Stimulated activated memory B cell treated with anti-CD40 and anti-IgM and Interleukin-4, amounts not matched to agents 10 μg/mL and 1 μg/mL and 100 μg/mL, for 72 hours (primary cell): ENCODE measurements at regions not wholly inside any gene's neighbourhood (a gene's known extent, or its start where the extent isn't known, plus 50 kb on each side); places are given as distances from the start of the nearest gene placed in this dataset.

Source experiments
- ATAC-seq: fragments of 150-1000 bp; cut with Tn5 transposase; 2 replicates; pipeline ENCODE4 v1.10.0; 2021
- H3K27ac Mint-ChIP-seq: one replicate; pipeline ENCODE4 v1.8.0; 2022; ENCODE audit warnings: mild to moderate bottlenecking, mixed read lengths
- H3K27me3 Mint-ChIP-seq: one replicate; pipeline ENCODE4 v1.8.0; 2022; ENCODE audit warnings: mixed read lengths
- H3K36me3 Mint-ChIP-seq: one replicate; pipeline ENCODE4 v1.8.0; 2022; ENCODE audit warnings: mixed read lengths
- H3K4me1 Mint-ChIP-seq: one replicate; pipeline ENCODE4 v1.8.0; 2022; ENCODE audit warnings: mixed read lengths
- H3K4me3 Mint-ChIP-seq: one replicate; pipeline ENCODE4 v1.8.0; 2022; ENCODE audit warnings: mild to moderate bottlenecking, moderate library complexity, mixed read lengths
- H3K9me3 Mint-ChIP-seq: one replicate; pipeline ENCODE4 v1.8.0; 2022; ENCODE audit warnings: mixed read lengths

- no peak overlapping the region for H3K4me3 Mint-ChIP-seq
- H3K9me3 Mint-ChIP-seq = peaks cover 8% of the 10 kb centered on the region
- H3K27me3 Mint-ChIP-seq = no peaks in the 10 kb centered on the region
- H3K4me1 Mint-ChIP-seq = no peaks in the 10 kb centered on the region
- no peak for ATAC-seq
- no peak overlapping the region for H3K27ac Mint-ChIP-seq
- no peaks in the 10 kb centered on the region for H3K36me3 Mint-ChIP-seq
Observed at GRCh38 chr2:117118994-117119393, 695.5 kb upstream of the DDX18 start.

- Mint-ChIP-seq H3K4me1 (no peaks in the 10 kb centered on the region), H3K36me3 (no peaks in the 10 kb centered on the region), H3K27me3 (no peaks in the 10 kb centered on the region), H3K27ac (no peak overlapping the region), H3K9me3 (peaks cover 2% of the 10 kb centered on the region), H3K4me3 (no peak overlapping the region)
- no peak for ATAC-seq
Observed at GRCh38 chr2:117123362-117123761, 691.1 kb upstream of the DDX18 start.

GRCh38 chr2:117126656-117127055, 687.8 kb upstream of the DDX18 start:
- H3K9me3 Mint-ChIP-seq = peaks cover 4% of the 10 kb centered on the region
- no peak overlapping the region for H3K4me3 Mint-ChIP-seq
- ATAC-seq = no peak
- H3K4me1 Mint-ChIP-seq = no peaks in the 10 kb centered on the region
- H3K27me3 Mint-ChIP-seq = no peaks in the 10 kb centered on the region
- no peak overlapping the region for H3K27ac Mint-ChIP-seq
- H3K36me3 Mint-ChIP-seq = no peaks in the 10 kb centered on the region

- H3K36me3 Mint-ChIP-seq = no peaks in the 10 kb centered on the region
- H3K4me3 Mint-ChIP-seq = no peak overlapping the region
- H3K27ac Mint-ChIP-seq = no peak overlapping the region
- peaks cover 4% of the 10 kb centered on the region for H3K9me3 Mint-ChIP-seq
- H3K27me3 Mint-ChIP-seq = no peaks in the 10 kb centered on the region
- ATAC-seq = no peak
- H3K4me1 Mint-ChIP-seq = no peaks in the 10 kb centered on the region
Observed at GRCh38 chr2:117127680-117128079, 686.8 kb upstream of the DDX18 start.

GRCh38 chr2:117128461-117128860, 686.0 kb upstream of the DDX18 start:
- no peaks in the 10 kb centered on the region for H3K36me3 Mint-ChIP-seq
- no peaks in the 10 kb centered on the region for H3K27me3 Mint-ChIP-seq
- no peaks in the 10 kb centered on the region for H3K4me1 Mint-ChIP-seq
- ATAC-seq = peak; percentile 12
- H3K4me3 Mint-ChIP-seq = no peak overlapping the region
- H3K9me3 Mint-ChIP-seq = peaks cover 4% of the 10 kb centered on the region
- no peak overlapping the region for H3K27ac Mint-ChIP-seq

- Mint-ChIP-seq H3K27ac (no peak overlapping the region), H3K27me3 (no peaks in the 10 kb centered on the region), H3K36me3 (no peaks in the 10 kb centered on the region), H3K4me1 (no peaks in the 10 kb centered on the region), H3K4me3 (no peak overlapping the region), H3K9me3 (no peaks in the 10 kb centered on the region)
- ATAC-seq = no peak
Observed at GRCh38 chr2:117137371-117137770, 677.1 kb upstream of the DDX18 start.

- no peak overlapping the region for H3K27ac Mint-ChIP-seq
- H3K9me3 Mint-ChIP-seq = peaks cover 17% of the 10 kb centered on the region
- H3K36me3 Mint-ChIP-seq = no peaks in the 10 kb centered on the region
- no peaks in the 10 kb centered on the region for H3K4me1 Mint-ChIP-seq
- no peak overlapping the region for H3K4me3 Mint-ChIP-seq
- no peaks in the 10 kb centered on the region for H3K27me3 Mint-ChIP-seq
- ATAC-seq = no peak
Observed at GRCh38 chr2:117169036-117169765, 645.3 kb upstream of the DDX18 start.

GRCh38 chr2:117170897-117171296, 643.6 kb upstream of the DDX18 start:
- Mint-ChIP-seq H3K9me3 (peaks cover 17% of the 10 kb centered on the region), H3K4me3 (no peak overlapping the region), H3K36me3 (no peaks in the 10 kb centered on the region), H3K27ac (no peak overlapping the region), H3K4me1 (no peaks in the 10 kb centered on the region), H3K27me3 (no peaks in the 10 kb centered on the region)
- ATAC-seq = no peak

- H3K9me3 Mint-ChIP-seq = peaks cover 3% of the 10 kb centered on the region
- ATAC-seq = no peak
- no peak overlapping the region for H3K27ac Mint-ChIP-seq
- H3K27me3 Mint-ChIP-seq = no peaks in the 10 kb centered on the region
- no peaks in the 10 kb centered on the region for H3K4me1 Mint-ChIP-seq
- no peaks in the 10 kb centered on the region for H3K36me3 Mint-ChIP-seq
- no peak overlapping the region for H3K4me3 Mint-ChIP-seq
Observed at GRCh38 chr2:117179405-117179804, 635.1 kb upstream of the DDX18 start.

GRCh38 chr2:117190856-117191559, 623.5 kb upstream of the DDX18 start:
- H3K9me3 Mint-ChIP-seq = peaks cover 3% of the 10 kb centered on the region
- H3K27me3 Mint-ChIP-seq = no peaks in the 10 kb centered on the region
- H3K4me3 Mint-ChIP-seq = no peak overlapping the region
- H3K27ac Mint-ChIP-seq = no peak overlapping the region
- H3K4me1 Mint-ChIP-seq = no peaks in the 10 kb centered on the region
- no peaks in the 10 kb centered on the region for H3K36me3 Mint-ChIP-seq
- no peak for ATAC-seq

GRCh38 chr2:117195381-117195780, 619.1 kb upstream of the DDX18 start:
- Mint-ChIP-seq H3K36me3 (no peaks in the 10 kb centered on the region), H3K9me3 (peaks cover 6% of the 10 kb centered on the region), H3K4me1 (no peaks in the 10 kb centered on the region), H3K27ac (no peak overlapping the region), H3K4me3 (no peak overlapping the region), H3K27me3 (no peaks in the 10 kb centered on the region)
- no peak for ATAC-seq

- peaks cover 11% of the 10 kb centered on the region for H3K9me3 Mint-ChIP-seq
- H3K27me3 Mint-ChIP-seq = no peaks in the 10 kb centered on the region
- H3K36me3 Mint-ChIP-seq = no peaks in the 10 kb centered on the region
- ATAC-seq = no peak
- no peak overlapping the region for H3K27ac Mint-ChIP-seq
- H3K4me3 Mint-ChIP-seq = no peak overlapping the region
- no peaks in the 10 kb centered on the region for H3K4me1 Mint-ChIP-seq
Observed at GRCh38 chr2:117199511-117199910, 615.0 kb upstream of the DDX18 start.

- no peaks in the 10 kb centered on the region for H3K36me3 Mint-ChIP-seq
- H3K27ac Mint-ChIP-seq = no peak overlapping the region
- H3K27me3 Mint-ChIP-seq = no peaks in the 10 kb centered on the region
- peaks cover 17% of the 10 kb centered on the region for H3K9me3 Mint-ChIP-seq
- no peak for ATAC-seq
- H3K4me1 Mint-ChIP-seq = no peaks in the 10 kb centered on the region
- no peak overlapping the region for H3K4me3 Mint-ChIP-seq
Observed at GRCh38 chr2:117212562-117212961, 601.9 kb upstream of the DDX18 start.

GRCh38 chr2:117217145-117217544, 597.3 kb upstream of the DDX18 start:
- H3K9me3 Mint-ChIP-seq = peaks cover 12% of the 10 kb centered on the region
- no peak for ATAC-seq
- H3K36me3 Mint-ChIP-seq = no peaks in the 10 kb centered on the region
- H3K27ac Mint-ChIP-seq = no peak overlapping the region
- H3K4me1 Mint-ChIP-seq = no peaks in the 10 kb centered on the region
- no peaks in the 10 kb centered on the region for H3K27me3 Mint-ChIP-seq
- no peak overlapping the region for H3K4me3 Mint-ChIP-seq

GRCh38 chr2:117222809-117223208, 591.7 kb upstream of the DDX18 start:
- H3K9me3 Mint-ChIP-seq = peaks cover 9% of the 10 kb centered on the region
- H3K27me3 Mint-ChIP-seq = no peaks in the 10 kb centered on the region
- no peak for ATAC-seq
- no peak overlapping the region for H3K4me3 Mint-ChIP-seq
- no peaks in the 10 kb centered on the region for H3K4me1 Mint-ChIP-seq
- no peaks in the 10 kb centered on the region for H3K36me3 Mint-ChIP-seq
- no peak overlapping the region for H3K27ac Mint-ChIP-seq

- Mint-ChIP-seq H3K36me3 (no peaks in the 10 kb centered on the region), H3K9me3 (peaks cover 4% of the 10 kb centered on the region), H3K4me1 (no peaks in the 10 kb centered on the region), H3K27ac (no peak overlapping the region), H3K4me3 (no peak overlapping the region), H3K27me3 (no peaks in the 10 kb centered on the region)
- no peak for ATAC-seq
Observed at GRCh38 chr2:117232305-117232704, 582.2 kb upstream of the DDX18 start.
